ENCODE measurements at regions not wholly inside any gene's neighbourhood (a gene's known extent, or its start where the extent isn't known, plus 50 kb on each side); places are given as distances from the start of the nearest gene placed in this dataset.

DNA sequence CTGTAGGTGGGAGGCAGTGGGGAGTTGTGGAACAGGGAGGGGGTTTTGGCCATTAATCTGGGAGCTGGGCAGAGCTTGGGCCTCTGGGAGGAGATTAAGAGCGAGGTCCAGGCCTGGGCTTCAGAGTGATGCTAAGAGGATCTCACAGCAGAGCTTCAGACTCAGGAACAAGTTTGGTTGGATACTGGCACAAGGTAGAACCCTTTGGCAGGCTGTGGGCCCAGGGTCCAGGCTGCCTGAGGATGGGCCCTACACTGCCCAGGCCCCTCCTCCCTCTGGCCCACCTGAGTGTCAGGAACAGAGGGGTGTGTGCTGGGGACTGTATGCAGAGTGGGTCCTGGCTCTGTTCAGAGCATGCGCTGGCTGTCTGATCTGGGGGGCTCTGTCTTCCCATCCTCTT is 334.9 kb downstream of the CYP26B1 start:
- Histone ChIP-seq H3K27me3 (ENCODE audit: control insufficient read depth in 3 of 3, insufficient read depth in 3 of 3, low read depth in 1 of 3, low read length in 3 of 3) (no peaks in the 10 kb centered on the region), H4K8ac (ENCODE audit: low read depth, low read length) (no peak overlapping the region), H3K4ac (ENCODE audit: low read length) (no peak overlapping the region), H4K91ac (ENCODE audit: low read depth, low read length, poor library complexity) (no peak overlapping the region), H3K9me3 (replicated peaks in 1 of 2; ENCODE audit: control insufficient read depth in 2 of 2, insufficient read depth in 1 of 2, low read depth in 1 of 2, low read length in 2 of 2) (no peaks in the 10 kb centered on the region), H2BK15ac (ENCODE audit: low read length) (no peak overlapping the region), H3K4me1 (ENCODE audit: control insufficient read depth in 2 of 2, insufficient read depth in 1 of 2, low read depth in 1 of 2, low read length in 2 of 2) (no peaks in the 10 kb centered on the region), H2BK120ac (ENCODE audit: low read depth, low read length) (no peak overlapping the region), H3K36me3 (replicated peaks in 1 of 2; ENCODE audit: control insufficient read depth in 2 of 2, insufficient read depth in 2 of 2, low read length in 2 of 2) (no peaks in the 10 kb centered on the region), H3K18ac (ENCODE audit: low read length) (no peak overlapping the region), H2AK5ac (ENCODE audit: low read depth, low read length) (peak overlapping the region; percentile 38), H2AFZ (ENCODE audit: low read length) (no peak overlapping the region), H3K23ac (ENCODE audit: low read depth, low read length, poor library complexity) (no peak overlapping the region), H3K9ac (ENCODE audit: low read depth, low read length, poor library complexity) (no peak overlapping the region), H3K4me3 (ENCODE audit: low read length in 2 of 2) (no peak overlapping the region), H3K27ac (replicated peaks; ENCODE audit: low read length) (no peak overlapping the region), H3K14ac (ENCODE audit: low read length) (peak overlapping the region; percentile 26), H2BK12ac (ENCODE audit: low read length) (no peak overlapping the region), H2BK5ac (ENCODE audit: low read length) (no peak overlapping the region), H3K79me1 (ENCODE audit: low read depth, low read length) (no peaks in the 10 kb centered on the region), H3K4me2 (ENCODE audit: insufficient read depth, low read length, poor library complexity, severe bottlenecking) (no peak overlapping the region)
- no peak for DNase-seq (ENCODE audit: low spot score)
- WGBS, 2 donors (ENCODE audit: extremely low coverage in 2 of 2, insufficient read length in 2 of 2, insufficient replicate concordance in 1 of 2), result no CpG with 5 or more reads among the region's 2 CpGs

DNA sequence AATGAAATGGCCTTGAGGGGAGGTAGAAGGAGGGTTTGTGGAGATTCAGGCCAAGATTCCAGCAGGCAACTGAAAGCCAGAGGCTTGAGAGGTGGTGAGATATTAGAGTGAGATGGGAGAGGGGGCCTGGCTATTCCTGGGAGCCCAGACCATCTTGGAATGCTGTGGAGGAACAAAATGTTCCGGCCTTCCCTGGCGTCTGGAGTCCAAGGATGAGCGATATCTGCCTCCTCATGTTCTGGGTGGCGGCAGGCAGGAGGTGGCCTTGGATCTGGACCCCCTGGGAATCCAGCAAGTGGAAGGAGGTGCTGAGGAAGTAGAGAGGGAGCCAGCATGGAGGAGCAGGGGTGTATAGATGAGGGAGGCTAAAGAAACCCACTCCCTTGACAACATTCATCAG is 335.9 kb downstream of the CYP26B1 start:
- no peak overlapping the region for H3K18ac ChIP-seq (ENCODE audit: low read length)
- H4K8ac ChIP-seq (ENCODE audit: low read depth, low read length), result no peak overlapping the region
- H3K27ac ChIP-seq (replicated peaks; ENCODE audit: low read length), result no peak overlapping the region
- H3K4me3 ChIP-seq (ENCODE audit: low read length in 2 of 2), result no peak overlapping the region
- no peak overlapping the region for H4K91ac ChIP-seq (ENCODE audit: low read depth, low read length, poor library complexity)
- no peak overlapping the region for H3K9ac ChIP-seq (ENCODE audit: low read depth, low read length, poor library complexity)
- no peak overlapping the region for H2BK5ac ChIP-seq (ENCODE audit: low read length)
- H3K27me3 ChIP-seq (ENCODE audit: control insufficient read depth in 3 of 3, insufficient read depth in 3 of 3, low read depth in 1 of 3, low read length in 3 of 3), result no peaks in the 10 kb centered on the region
- no peak overlapping the region for H3K23ac ChIP-seq (ENCODE audit: low read depth, low read length, poor library complexity)
- no peak overlapping the region for H2BK12ac ChIP-seq (ENCODE audit: low read length)
- no CpG with 5 or more reads among the region's 4 CpGs for WGBS, 2 donors (ENCODE audit: extremely low coverage in 2 of 2, insufficient read length in 2 of 2, insufficient replicate concordance in 1 of 2)
- H2BK15ac ChIP-seq (ENCODE audit: low read length), result no peak overlapping the region
- no peaks in the 10 kb centered on the region for H3K4me1 ChIP-seq (ENCODE audit: control insufficient read depth in 2 of 2, insufficient read depth in 1 of 2, low read depth in 1 of 2, low read length in 2 of 2)
- H3K36me3 ChIP-seq (replicated peaks in 1 of 2; ENCODE audit: control insufficient read depth in 2 of 2, insufficient read depth in 2 of 2, low read length in 2 of 2), result no peaks in the 10 kb centered on the region
- H3K14ac ChIP-seq (ENCODE audit: low read length), result no peak overlapping the region
- no peak overlapping the region for H2BK120ac ChIP-seq (ENCODE audit: low read depth, low read length)
- no peaks in the 10 kb centered on the region for H3K9me3 ChIP-seq (replicated peaks in 1 of 2; ENCODE audit: control insufficient read depth in 2 of 2, insufficient read depth in 1 of 2, low read depth in 1 of 2, low read length in 2 of 2)
- no peak overlapping the region for H3K4ac ChIP-seq (ENCODE audit: low read length)
- no peak for DNase-seq (ENCODE audit: low spot score)
- H2AFZ ChIP-seq (ENCODE audit: low read length), result no peak overlapping the region
- H3K4me2 ChIP-seq (ENCODE audit: insufficient read depth, low read length, poor library complexity, severe bottlenecking), result no peak overlapping the region
- H3K79me1 ChIP-seq (ENCODE audit: low read depth, low read length), result no peaks in the 10 kb centered on the region
- H2AK5ac ChIP-seq (ENCODE audit: low read depth, low read length), result no peak overlapping the region

DNA sequence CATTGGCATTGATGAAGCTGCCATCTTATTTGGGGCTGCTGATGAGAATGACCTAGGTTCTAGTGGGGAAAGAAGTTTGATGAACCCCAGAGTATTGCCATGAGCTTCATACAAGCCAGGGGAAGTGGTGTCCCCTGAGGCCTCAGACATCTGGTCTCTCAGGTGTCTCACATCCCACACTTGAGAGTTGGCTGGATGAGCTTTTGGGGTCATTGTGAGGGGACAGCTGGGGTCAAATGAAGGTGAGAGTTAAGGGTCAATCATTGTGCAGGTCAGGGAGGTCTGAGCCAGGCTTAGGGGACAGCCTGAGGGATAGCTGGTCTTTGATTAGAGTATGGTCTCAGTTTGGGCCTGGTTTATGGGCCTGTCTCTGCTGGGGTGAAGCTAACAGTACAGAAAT is 336.5 kb downstream of the CYP26B1 start:
- H3K18ac ChIP-seq (ENCODE audit: low read length), result no peak overlapping the region
- H3K9me3 ChIP-seq (replicated peaks in 1 of 2; ENCODE audit: control insufficient read depth in 2 of 2, insufficient read depth in 1 of 2, low read depth in 1 of 2, low read length in 2 of 2), result no peaks in the 10 kb centered on the region
- H2BK12ac ChIP-seq (ENCODE audit: low read length), result no peak overlapping the region
- no peak overlapping the region for H2BK120ac ChIP-seq (ENCODE audit: low read depth, low read length)
- no peak for DNase-seq (ENCODE audit: low spot score)
- no peaks in the 10 kb centered on the region for H3K4me1 ChIP-seq (ENCODE audit: control insufficient read depth in 2 of 2, insufficient read depth in 1 of 2, low read depth in 1 of 2, low read length in 2 of 2)
- H3K14ac ChIP-seq (ENCODE audit: low read length), result no peak overlapping the region
- no peak overlapping the region for H2AFZ ChIP-seq (ENCODE audit: low read length)
- H3K27ac ChIP-seq (replicated peaks; ENCODE audit: low read length), result no peak overlapping the region
- H3K4me3 ChIP-seq (ENCODE audit: low read length in 2 of 2), result no peak overlapping the region
- no peak overlapping the region for H2AK5ac ChIP-seq (ENCODE audit: low read depth, low read length)
- H2BK5ac ChIP-seq (ENCODE audit: low read length), result no peak overlapping the region
- H4K8ac ChIP-seq (ENCODE audit: low read depth, low read length), result no peak overlapping the region
- no peak overlapping the region for H3K9ac ChIP-seq (ENCODE audit: low read depth, low read length, poor library complexity)
- no peak overlapping the region for H4K91ac ChIP-seq (ENCODE audit: low read depth, low read length, poor library complexity)
- H3K36me3 ChIP-seq (replicated peaks in 1 of 2; ENCODE audit: control insufficient read depth in 2 of 2, insufficient read depth in 2 of 2, low read length in 2 of 2), result no peaks in the 10 kb centered on the region
- no peaks in the 10 kb centered on the region for H3K79me1 ChIP-seq (ENCODE audit: low read depth, low read length)
- no peak overlapping the region for H3K4ac ChIP-seq (ENCODE audit: low read length)
- no peak overlapping the region for H3K4me2 ChIP-seq (ENCODE audit: insufficient read depth, low read length, poor library complexity, severe bottlenecking)
- no peak overlapping the region for H2BK15ac ChIP-seq (ENCODE audit: low read length)
- no peaks in the 10 kb centered on the region for H3K27me3 ChIP-seq (ENCODE audit: control insufficient read depth in 3 of 3, insufficient read depth in 3 of 3, low read depth in 1 of 3, low read length in 3 of 3)
- no peak overlapping the region for H3K23ac ChIP-seq (ENCODE audit: low read depth, low read length, poor library complexity)

DNA sequence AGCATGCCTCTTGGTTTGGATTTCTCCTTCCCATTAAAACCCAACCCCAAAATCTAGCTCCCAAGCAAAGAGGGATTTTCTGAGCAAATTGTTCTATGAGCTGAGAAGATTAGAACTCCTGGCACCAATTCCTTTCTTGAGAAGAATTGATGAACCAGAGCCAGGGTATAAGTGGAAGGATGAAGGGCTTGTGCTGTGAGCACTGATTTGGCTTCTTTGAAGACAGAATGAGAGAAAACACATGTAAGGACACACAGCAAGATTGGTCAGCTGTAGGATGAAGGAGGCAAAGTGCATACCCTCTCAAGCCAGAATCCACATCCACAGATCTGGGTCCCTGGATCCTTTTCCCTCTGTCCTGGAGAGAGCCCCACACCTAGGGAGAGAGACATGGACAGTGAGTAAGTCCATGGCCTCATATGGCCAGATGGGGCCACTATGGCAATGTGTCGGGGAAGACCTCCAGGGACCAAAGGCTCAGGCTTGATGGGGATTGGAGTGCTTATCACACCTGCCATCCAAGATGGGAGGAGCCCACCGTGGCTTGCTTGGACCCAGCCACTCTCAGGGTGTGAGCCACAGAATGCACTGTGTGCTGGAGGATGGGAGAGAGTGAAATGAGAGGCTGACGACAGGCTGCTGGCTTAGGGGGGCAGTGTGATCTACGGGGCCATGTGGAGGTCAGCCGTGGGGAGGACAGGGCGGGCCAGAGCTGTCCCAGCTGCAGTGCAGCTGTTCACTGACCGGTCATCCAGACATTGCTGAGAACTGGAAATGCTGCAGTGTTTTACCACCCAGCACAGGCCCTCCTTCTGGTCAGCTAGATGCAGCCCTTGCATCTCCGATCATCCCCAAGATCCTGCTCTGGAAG is 339.8 kb downstream of the CYP26B1 start:
- H3K9me3 ChIP-seq (replicated peaks in 1 of 2; ENCODE audit: control insufficient read depth in 2 of 2, insufficient read depth in 1 of 2, low read depth in 1 of 2, low read length in 2 of 2), result no peaks in the 10 kb centered on the region
- H3K27ac ChIP-seq (replicated peaks; ENCODE audit: low read length), result no peak overlapping the region
- no peak overlapping the region for H3K18ac ChIP-seq (ENCODE audit: low read length)
- H3K9ac ChIP-seq (ENCODE audit: low read depth, low read length, poor library complexity), result no peak overlapping the region
- no peak overlapping the region for H4K91ac ChIP-seq (ENCODE audit: low read depth, low read length, poor library complexity)
- no peak overlapping the region for H2AFZ ChIP-seq (ENCODE audit: low read length)
- H2BK12ac ChIP-seq (ENCODE audit: low read length), result no peak overlapping the region
- H3K4me2 ChIP-seq (ENCODE audit: insufficient read depth, low read length, poor library complexity, severe bottlenecking), result no peak overlapping the region
- H3K4me3 ChIP-seq (ENCODE audit: low read length in 2 of 2), result no peak overlapping the region
- no peak overlapping the region for H2BK120ac ChIP-seq (ENCODE audit: low read depth, low read length)
- no peaks in the 10 kb centered on the region for H3K36me3 ChIP-seq (replicated peaks in 1 of 2; ENCODE audit: control insufficient read depth in 2 of 2, insufficient read depth in 2 of 2, low read length in 2 of 2)
- H2BK5ac ChIP-seq (ENCODE audit: low read length), result no peak overlapping the region
- no peak overlapping the region for H3K4ac ChIP-seq (ENCODE audit: low read length)
- H2AK5ac ChIP-seq (ENCODE audit: low read depth, low read length), result no peak overlapping the region
- no peak overlapping the region for H4K8ac ChIP-seq (ENCODE audit: low read depth, low read length)
- H3K23ac ChIP-seq (ENCODE audit: low read depth, low read length, poor library complexity), result no peak overlapping the region
- no CpG with 5 or more reads among the region's 8 CpGs for WGBS, 2 donors (ENCODE audit: extremely low coverage in 2 of 2, insufficient read length in 2 of 2, insufficient replicate concordance in 1 of 2)
- no peak overlapping the region for H2BK15ac ChIP-seq (ENCODE audit: low read length)
- H3K79me1 ChIP-seq (ENCODE audit: low read depth, low read length), result no peaks in the 10 kb centered on the region
- no peaks in the 10 kb centered on the region for H3K4me1 ChIP-seq (ENCODE audit: control insufficient read depth in 2 of 2, insufficient read depth in 1 of 2, low read depth in 1 of 2, low read length in 2 of 2)
- DNase-seq (ENCODE audit: low spot score), result no peak
- H3K27me3 ChIP-seq (ENCODE audit: control insufficient read depth in 3 of 3, insufficient read depth in 3 of 3, low read depth in 1 of 3, low read length in 3 of 3), result no peaks in the 10 kb centered on the region
- H3K14ac ChIP-seq (ENCODE audit: low read length), result no peak overlapping the region

Measured in neuronal stem cell (in vitro differentiated cells).